HFFc6 (cell line): ENCODE measurements at regions not wholly inside any gene's neighbourhood (a gene's known extent, or its start where the extent isn't known, plus 50 kb on each side); places are given as distances from the start of the nearest gene placed in this dataset.

Experiments used
- DNase-seq: peaks from one replicate; pipeline ENCODE4 v3.0.0-alpha.2; 2018
- H3K27ac Mint-ChIP-seq: 2 replicates; pipeline ENCODE4 v1.8.0; 2020; ENCODE audit warnings: mild to moderate bottlenecking, mixed read lengths
- H3K27me3 Mint-ChIP-seq: 2 replicates; pipeline ENCODE4 v1.8.0; 2021; ENCODE audit warnings: mild to moderate bottlenecking, moderate library complexity, mixed read lengths; ENCODE audit not compliant: insufficient read depth
- H3K36me3 Mint-ChIP-seq: 2 replicates; pipeline ENCODE4 v1.8.0; 2021; ENCODE audit warnings: low read depth, mixed read lengths
- H3K4me1 Mint-ChIP-seq: 2 replicates; pipeline ENCODE4 v1.8.0; 2020; ENCODE audit warnings: low read depth, mixed read lengths
- H3K4me3 Mint-ChIP-seq: 2 replicates; pipeline ENCODE4 v1.8.0; 2020; ENCODE audit warnings: mild to moderate bottlenecking, moderate library complexity, mixed read lengths
- H3K9me3 Mint-ChIP-seq: 2 replicates; pipeline ENCODE4 v1.8.0; 2020; ENCODE audit warnings: mild to moderate bottlenecking, mixed read lengths
- TF ChIP-seq, protein P1 (sequence below): fragments of 200-600 bp; sonication (generic); IDR thresholded peaks from 2 replicates; pipeline ENCODE4 v1.5.0; 2021; ENCODE audit warnings: antibody characterized with exemption, mild to moderate bottlenecking

DNA sequence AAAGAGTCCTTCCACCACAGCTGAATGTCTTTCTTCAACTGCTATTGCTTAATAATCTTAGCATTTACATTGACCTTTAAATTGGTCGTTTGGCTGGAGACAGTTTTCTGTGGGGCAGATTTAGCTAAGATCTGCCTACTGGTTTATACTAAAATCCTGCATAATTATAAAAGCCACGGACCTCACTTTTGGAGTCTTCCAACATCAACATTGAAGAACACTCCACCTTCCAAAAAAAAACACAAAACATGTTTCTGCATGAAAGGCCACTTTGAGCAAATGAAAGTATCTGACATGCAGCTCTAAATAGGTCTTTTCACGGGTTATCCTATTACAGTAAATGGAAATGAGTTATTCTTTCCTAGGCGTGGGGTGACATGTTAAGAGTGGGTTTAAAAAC lies 57.0 kb upstream of the KRR1 start:
- Mint-ChIP-seq H3K27ac (no peak overlapping the region), H3K4me1 (peaks cover 8% of the 10 kb centered on the region), H3K36me3 (peaks cover 15% of the 10 kb centered on the region), H3K27me3 (no peaks in the 10 kb centered on the region), H3K4me3 (no peak overlapping the region), H3K9me3 (peaks cover 15% of the 10 kb centered on the region)
- no peak for DNase-seq
- TF ChIP-seq, protein P1, sequence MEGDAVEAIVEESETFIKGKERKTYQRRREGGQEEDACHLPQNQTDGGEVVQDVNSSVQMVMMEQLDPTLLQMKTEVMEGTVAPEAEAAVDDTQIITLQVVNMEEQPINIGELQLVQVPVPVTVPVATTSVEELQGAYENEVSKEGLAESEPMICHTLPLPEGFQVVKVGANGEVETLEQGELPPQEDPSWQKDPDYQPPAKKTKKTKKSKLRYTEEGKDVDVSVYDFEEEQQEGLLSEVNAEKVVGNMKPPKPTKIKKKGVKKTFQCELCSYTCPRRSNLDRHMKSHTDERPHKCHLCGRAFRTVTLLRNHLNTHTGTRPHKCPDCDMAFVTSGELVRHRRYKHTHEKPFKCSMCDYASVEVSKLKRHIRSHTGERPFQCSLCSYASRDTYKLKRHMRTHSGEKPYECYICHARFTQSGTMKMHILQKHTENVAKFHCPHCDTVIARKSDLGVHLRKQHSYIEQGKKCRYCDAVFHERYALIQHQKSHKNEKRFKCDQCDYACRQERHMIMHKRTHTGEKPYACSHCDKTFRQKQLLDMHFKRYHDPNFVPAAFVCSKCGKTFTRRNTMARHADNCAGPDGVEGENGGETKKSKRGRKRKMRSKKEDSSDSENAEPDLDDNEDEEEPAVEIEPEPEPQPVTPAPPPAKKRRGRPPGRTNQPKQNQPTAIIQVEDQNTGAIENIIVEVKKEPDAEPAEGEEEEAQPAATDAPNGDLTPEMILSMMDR = no peak

DNA sequence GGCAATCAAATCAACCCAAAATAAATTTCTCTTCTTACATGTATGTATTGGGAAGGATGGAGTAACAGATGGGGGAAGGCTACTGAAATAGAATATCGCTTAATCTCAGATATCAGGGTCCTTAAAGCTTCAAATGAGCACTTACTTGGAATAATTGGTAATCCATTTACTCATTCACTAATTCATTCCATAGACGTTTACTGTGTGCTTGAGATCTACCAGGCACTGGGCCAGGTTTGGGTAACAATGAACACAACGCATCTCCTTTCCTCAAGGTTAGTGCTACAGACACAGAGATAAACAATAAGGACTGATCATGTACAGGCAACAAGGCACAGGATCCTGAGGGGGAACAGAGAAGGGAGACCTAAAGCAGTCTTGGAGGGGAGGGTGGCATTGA lies 54.4 kb upstream of the KRR1 start:
- no peak overlapping the region for H3K27ac Mint-ChIP-seq
- DNase-seq = no peak
- no peaks in the 10 kb centered on the region for H3K27me3 Mint-ChIP-seq
- H3K4me1 Mint-ChIP-seq = peaks cover 8% of the 10 kb centered on the region
- TF ChIP-seq, protein P1 = no peak
- peaks cover 15% of the 10 kb centered on the region for H3K36me3 Mint-ChIP-seq
- H3K4me3 Mint-ChIP-seq = no peak overlapping the region
- H3K9me3 Mint-ChIP-seq = peaks cover 15% of the 10 kb centered on the region

DNA sequence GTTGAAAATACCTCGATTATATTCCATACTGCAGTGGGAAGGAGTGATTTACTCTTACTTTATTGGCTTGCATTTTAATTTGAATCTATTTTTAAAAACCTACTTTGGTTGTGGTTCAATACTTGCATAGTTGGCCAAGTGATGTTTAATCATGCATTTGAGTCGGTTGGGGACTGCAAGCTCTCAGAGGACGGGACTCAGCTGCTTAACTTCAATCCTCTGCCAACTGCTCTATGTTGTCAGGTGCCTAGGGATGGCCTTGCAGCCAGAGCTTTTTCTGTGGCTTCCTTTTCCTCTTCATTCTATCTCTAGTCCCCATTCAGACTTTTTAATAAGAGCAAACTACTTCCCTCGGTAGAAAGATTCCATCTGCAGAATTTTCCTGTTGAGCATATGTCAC lies 53.4 kb upstream of the KRR1 start:
- Mint-ChIP-seq H3K9me3 (peaks cover 15% of the 10 kb centered on the region), H3K4me3 (no peak overlapping the region), H3K4me1 (peaks cover 17% of the 10 kb centered on the region), H3K27me3 (no peaks in the 10 kb centered on the region), H3K36me3 (peaks cover 15% of the 10 kb centered on the region), H3K27ac (no peak overlapping the region)
- TF ChIP-seq, protein P1 = no peak
- no peak for DNase-seq

DNA sequence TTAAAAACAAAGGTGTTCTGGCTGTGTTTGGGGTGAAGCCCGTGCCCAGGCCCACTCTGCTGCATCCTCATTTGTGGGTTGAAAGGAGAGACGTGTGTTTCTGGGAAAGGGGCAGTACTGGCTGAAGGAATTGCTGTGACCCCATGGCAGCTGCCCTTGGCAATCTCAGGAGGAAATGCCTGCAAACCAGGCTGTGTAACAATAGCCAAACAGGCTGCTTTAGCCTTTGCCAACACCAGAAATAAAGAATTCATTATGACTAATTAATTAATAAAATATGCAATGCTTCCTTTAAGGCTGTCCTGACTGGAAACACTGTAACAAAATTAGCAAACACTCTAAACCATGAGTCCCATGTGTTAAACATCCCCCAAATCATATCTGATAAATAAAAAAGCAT lies 53.0 kb upstream of the KRR1 start:
- DNase-seq = no peak

DNA sequence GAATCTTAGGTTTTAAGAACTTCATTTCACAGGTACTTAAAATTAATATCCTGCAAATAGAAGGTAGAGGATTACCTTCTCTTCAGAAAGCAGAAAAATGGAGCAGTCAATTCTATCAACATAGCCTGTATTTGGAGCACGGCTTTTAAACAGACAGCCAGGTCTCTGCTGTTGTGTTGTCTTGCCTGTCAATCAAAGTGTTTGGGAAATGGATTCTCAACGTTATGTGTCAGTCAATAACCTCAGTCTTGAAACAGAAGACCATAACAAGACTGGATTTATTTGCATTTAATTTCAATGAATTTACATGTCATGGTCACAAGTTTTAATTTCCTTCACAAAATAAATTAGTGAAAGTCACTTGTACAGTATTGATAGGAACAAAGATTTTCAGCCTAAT lies 51.9 kb upstream of the KRR1 start:
- H3K4me1 Mint-ChIP-seq = peaks cover 17% of the 10 kb centered on the region
- TF ChIP-seq, protein P1 = no peak
- H3K9me3 Mint-ChIP-seq = peaks cover 15% of the 10 kb centered on the region
- H3K27me3 Mint-ChIP-seq = no peaks in the 10 kb centered on the region
- no peak overlapping the region for H3K27ac Mint-ChIP-seq
- H3K36me3 Mint-ChIP-seq = peaks cover 15% of the 10 kb centered on the region
- DNase-seq = no peak
- H3K4me3 Mint-ChIP-seq = no peak overlapping the region

More for the DNA sequence above, 53.0 kb upstream of the KRR1 start:
- Mint-ChIP-seq H3K27ac (no peak overlapping the region), H3K4me1 (peaks cover 17% of the 10 kb centered on the region), H3K4me3 (no peak overlapping the region), H3K9me3 (peaks cover 15% of the 10 kb centered on the region), H3K27me3 (no peaks in the 10 kb centered on the region), H3K36me3 (peaks cover 15% of the 10 kb centered on the region)
- TF ChIP-seq, protein P1 = no peak

DNA sequence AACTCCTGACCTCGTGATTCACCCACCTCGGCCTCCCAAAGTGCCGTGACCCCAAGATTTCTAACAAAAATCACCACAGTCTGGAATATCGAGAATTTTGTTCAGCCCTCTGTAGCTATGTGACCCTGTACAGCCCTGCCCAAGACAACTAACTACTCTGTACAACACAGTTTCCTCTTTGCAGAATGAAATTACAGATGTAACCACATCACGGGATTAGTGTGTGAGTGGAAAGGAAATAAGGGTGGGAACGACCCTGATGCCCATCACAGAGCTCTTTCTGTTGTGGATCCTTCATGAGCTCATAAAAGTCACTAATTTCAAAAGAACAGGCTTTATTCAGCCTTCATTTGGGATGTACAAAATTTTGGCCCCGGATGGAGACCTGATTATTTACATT lies 50.5 kb upstream of the KRR1 start:
- H3K4me3 Mint-ChIP-seq = no peak overlapping the region
- H3K9me3 Mint-ChIP-seq = peaks cover 15% of the 10 kb centered on the region
- TF ChIP-seq, protein P1 = no peak
- peaks cover 17% of the 10 kb centered on the region for H3K4me1 Mint-ChIP-seq
- H3K36me3 Mint-ChIP-seq = peaks cover 15% of the 10 kb centered on the region
- DNase-seq = no peak
- H3K27ac Mint-ChIP-seq = no peak overlapping the region
- no peaks in the 10 kb centered on the region for H3K27me3 Mint-ChIP-seq
